Astrocyte (in vitro differentiated cells and primary cell): ENCODE measurements at regions not wholly inside any gene's neighbourhood (a gene's known extent, or its start where the extent isn't known, plus 50 kb on each side); places are given as distances from the start of the nearest gene placed in this dataset.

ENCODE experiments used
- DNase-seq: peaks from one replicate; pipeline ENCODE4 v3.0.0-alpha.2; 2010; ENCODE audit warnings: low read depth
- FAIRE-seq: peaks from 2 replicates; lab custom pipeline; 2011; peaks lifted over from hg19 to GRCh38; lab: Jason Lieb, UNC
- H2AFZ ChIP-seq: 2 replicates; pipeline ENCODE4 v1.6.0; 2012; ENCODE audit warnings: low read depth, low read length, inconsistent platforms
- H3K27ac ChIP-seq: 2 replicates; pipeline ENCODE4 v1.5.1; 2011; ENCODE audit warnings: low read depth, low read length, inconsistent platforms
- H3K27me3 ChIP-seq: 2 replicates; pipeline ENCODE4 v1.6.0; 2011; ENCODE audit warnings: low read length, inconsistent platforms; ENCODE audit not compliant: insufficient read depth
- H3K36me3 ChIP-seq: 2 replicates; pipeline ENCODE4 v1.5.1; 2011; ENCODE audit warnings: low read length, inconsistent platforms; ENCODE audit not compliant: insufficient read depth
- H3K4me1 ChIP-seq: 2 replicates; pipeline ENCODE4 v1.5.1; 2011; ENCODE audit warnings: low read length, inconsistent platforms; ENCODE audit not compliant: insufficient read depth
- H3K4me2 ChIP-seq: 2 replicates; pipeline ENCODE4 v1.6.0; 2012; ENCODE audit warnings: low read length, inconsistent platforms
- H3K4me3 ChIP-seq: 2 replicates; pipeline ENCODE4 v1.5.1; 2011; ENCODE audit warnings: low read depth, mild to moderate bottlenecking, low read length, inconsistent platforms; ENCODE audit not compliant: insufficient read depth
- H3K79me2 ChIP-seq: 2 replicates; pipeline ENCODE4 v1.6.0; 2012; ENCODE audit warnings: mild to moderate bottlenecking, low read length, inconsistent platforms; ENCODE audit not compliant: insufficient read depth
- H3K9ac ChIP-seq: 2 replicates; pipeline ENCODE4 v1.6.0; 2012; ENCODE audit warnings: mild to moderate bottlenecking, low read length, inconsistent platforms
- H3K9me3 ChIP-seq: 2 replicates; pipeline ENCODE4 v1.5.1; 2012; ENCODE audit warnings: low read depth, mild to moderate bottlenecking, low read length, inconsistent platforms; ENCODE audit not compliant: insufficient read depth
- H4K20me1 ChIP-seq: 2 replicates; pipeline ENCODE4 v1.6.0; 2012; ENCODE audit warnings: low read length, inconsistent platforms; ENCODE audit not compliant: insufficient read depth
- H3K27ac Mint-ChIP-seq: one replicate; pipeline ENCODE4 v1.8.0; 2021; ENCODE audit warnings: mild to moderate bottlenecking, mixed read lengths; ENCODE audit not compliant: unreplicated experiment
- H3K27me3 Mint-ChIP-seq: one replicate; pipeline ENCODE4 v1.8.0; 2021; ENCODE audit warnings: low read depth, mixed read lengths; ENCODE audit not compliant: unreplicated experiment
- H3K36me3 Mint-ChIP-seq: one replicate; pipeline ENCODE4 v1.8.0; 2021; ENCODE audit warnings: low read depth, mixed read lengths; ENCODE audit not compliant: unreplicated experiment
- H3K4me1 Mint-ChIP-seq: one replicate; pipeline ENCODE4 v1.8.0; 2021; ENCODE audit warnings: low read depth, mixed read lengths; ENCODE audit not compliant: unreplicated experiment
- H3K4me3 Mint-ChIP-seq: one replicate; pipeline ENCODE4 v1.8.0; 2021; ENCODE audit warnings: mild to moderate bottlenecking, moderate library complexity, mixed read lengths; ENCODE audit not compliant: unreplicated experiment
- H3K9me3 Mint-ChIP-seq: one replicate; pipeline ENCODE4 v1.8.0; 2021; ENCODE audit warnings: mild to moderate bottlenecking, mixed read lengths; ENCODE audit not compliant: unreplicated experiment
- EZH2 ChIP-seq: IDR thresholded peaks from 2 replicates; pipeline ENCODE4 v1.6.1; 2012; ENCODE audit warnings: mild to moderate bottlenecking, low read length, inconsistent platforms; ENCODE audit not compliant: insufficient read depth
- TF ChIP-seq, protein P1 (sequence below): IDR thresholded peaks from 2 replicates; pipeline ENCODE4 v1.5.1; 2011; ENCODE audit warnings: low read depth, mild to moderate bottlenecking, inconsistent platforms, low read length, moderate library complexity; ENCODE audit not compliant: insufficient read depth

GRCh38 chrX:39456894-39457604, 640.7 kb downstream of the BCOR start:
- Histone ChIP-seq H3K27ac (no peak overlapping the region), H3K4me1 (no peaks in the 10 kb centered on the region), H3K9ac (no peak overlapping the region), H3K4me2 (no peak overlapping the region), H3K36me3 (no peaks in the 10 kb centered on the region), H3K79me2 (no peaks in the 10 kb centered on the region), H3K9me3 (no peaks in the 10 kb centered on the region), H3K4me3 (no peak overlapping the region), H3K27me3 (no peaks in the 10 kb centered on the region), H4K20me1 (no peaks in the 10 kb centered on the region), H2AFZ (no peak overlapping the region)
- Mint-ChIP-seq H3K27me3 (peaks cover 16% of the 10 kb centered on the region), H3K4me1 (peaks cover 9% of the 10 kb centered on the region), H3K36me3 (no peaks in the 10 kb centered on the region), H3K9me3 (peaks cover 8% of the 10 kb centered on the region), H3K27ac (no peak overlapping the region), H3K4me3 (no peak overlapping the region)
- DNase-seq (peak; percentile 18), FAIRE-seq (peak; percentile 47)
- no peak for TF ChIP-seq EZH2
- TF ChIP-seq, protein P1, sequence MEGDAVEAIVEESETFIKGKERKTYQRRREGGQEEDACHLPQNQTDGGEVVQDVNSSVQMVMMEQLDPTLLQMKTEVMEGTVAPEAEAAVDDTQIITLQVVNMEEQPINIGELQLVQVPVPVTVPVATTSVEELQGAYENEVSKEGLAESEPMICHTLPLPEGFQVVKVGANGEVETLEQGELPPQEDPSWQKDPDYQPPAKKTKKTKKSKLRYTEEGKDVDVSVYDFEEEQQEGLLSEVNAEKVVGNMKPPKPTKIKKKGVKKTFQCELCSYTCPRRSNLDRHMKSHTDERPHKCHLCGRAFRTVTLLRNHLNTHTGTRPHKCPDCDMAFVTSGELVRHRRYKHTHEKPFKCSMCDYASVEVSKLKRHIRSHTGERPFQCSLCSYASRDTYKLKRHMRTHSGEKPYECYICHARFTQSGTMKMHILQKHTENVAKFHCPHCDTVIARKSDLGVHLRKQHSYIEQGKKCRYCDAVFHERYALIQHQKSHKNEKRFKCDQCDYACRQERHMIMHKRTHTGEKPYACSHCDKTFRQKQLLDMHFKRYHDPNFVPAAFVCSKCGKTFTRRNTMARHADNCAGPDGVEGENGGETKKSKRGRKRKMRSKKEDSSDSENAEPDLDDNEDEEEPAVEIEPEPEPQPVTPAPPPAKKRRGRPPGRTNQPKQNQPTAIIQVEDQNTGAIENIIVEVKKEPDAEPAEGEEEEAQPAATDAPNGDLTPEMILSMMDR, result no peak

GRCh38 chrX:39458779-39459178, 639.0 kb downstream of the BCOR start:
- TF ChIP-seq EZH2, result no peak
- TF ChIP-seq, protein P1, result no peak
- Histone ChIP-seq H3K4me3 (no peak overlapping the region), H2AFZ (no peak overlapping the region), H3K9me3 (no peaks in the 10 kb centered on the region), H3K27me3 (peaks cover 3% of the 10 kb centered on the region), H3K4me2 (no peak overlapping the region), H3K4me1 (no peaks in the 10 kb centered on the region), H3K27ac (no peak overlapping the region), H3K36me3 (no peaks in the 10 kb centered on the region), H3K9ac (no peak overlapping the region), H4K20me1 (no peaks in the 10 kb centered on the region), H3K79me2 (no peaks in the 10 kb centered on the region)
- Mint-ChIP-seq H3K36me3 (no peaks in the 10 kb centered on the region), H3K4me1 (peaks cover 9% of the 10 kb centered on the region), H3K27ac (no peak overlapping the region), H3K4me3 (no peak overlapping the region), H3K27me3 (peaks cover 25% of the 10 kb centered on the region), H3K9me3 (peaks cover 7% of the 10 kb centered on the region)
- DNase-seq, result no peak
- FAIRE-seq, result no peak

GRCh38 chrX:39459204-39459603, 638.6 kb downstream of the BCOR start:
- H3K27ac ChIP-seq, result no peak overlapping the region
- DNase-seq (no peak), FAIRE-seq (no peak)
- TF ChIP-seq EZH2, result no peak
- TF ChIP-seq, protein P1, result no peak
- Mint-ChIP-seq H3K4me1 (peaks cover 9% of the 10 kb centered on the region), H3K9me3 (peaks cover 5% of the 10 kb centered on the region), H3K27me3 (peaks cover 26% of the 10 kb centered on the region), H3K36me3 (no peaks in the 10 kb centered on the region), H3K27ac (no peak overlapping the region), H3K4me3 (no peak overlapping the region)
- H3K36me3 ChIP-seq, result no peaks in the 10 kb centered on the region
- no peaks in the 10 kb centered on the region for H3K9me3 ChIP-seq
- H2AFZ ChIP-seq, result no peak overlapping the region
- peaks cover 3% of the 10 kb centered on the region for H3K27me3 ChIP-seq
- no peaks in the 10 kb centered on the region for H3K4me1 ChIP-seq
- H3K4me2 ChIP-seq, result no peak overlapping the region
- H4K20me1 ChIP-seq, result no peaks in the 10 kb centered on the region
- H3K4me3 ChIP-seq, result no peak overlapping the region
- no peak overlapping the region for H3K9ac ChIP-seq
- no peaks in the 10 kb centered on the region for H3K79me2 ChIP-seq
